ENCODE measurements at regions not wholly inside any gene's neighbourhood (a gene's known extent, or its start where the extent isn't known, plus 50 kb on each side); places are given as distances from the start of the nearest gene placed in this dataset.

DNA sequence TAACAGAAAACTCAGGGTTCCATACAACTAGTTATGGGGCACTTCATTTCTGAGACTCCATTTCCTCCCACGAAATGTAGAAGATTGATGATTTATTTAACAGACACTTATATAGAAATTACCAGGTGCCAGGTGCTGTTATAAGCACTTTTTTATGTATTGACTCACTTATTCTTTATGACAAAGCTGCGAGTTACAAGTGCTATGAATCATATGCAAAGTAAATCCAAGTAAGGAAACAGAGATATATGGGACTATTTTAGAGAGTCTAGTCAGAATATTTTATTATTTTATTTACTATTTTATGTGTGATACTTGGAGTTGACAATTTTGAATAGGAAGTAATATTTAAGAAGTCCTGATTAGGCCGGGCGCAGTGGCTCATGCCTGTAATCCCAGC lies 822.8 kb upstream of the C9orf72 start:
- TF ChIP-seq, protein P1, sequence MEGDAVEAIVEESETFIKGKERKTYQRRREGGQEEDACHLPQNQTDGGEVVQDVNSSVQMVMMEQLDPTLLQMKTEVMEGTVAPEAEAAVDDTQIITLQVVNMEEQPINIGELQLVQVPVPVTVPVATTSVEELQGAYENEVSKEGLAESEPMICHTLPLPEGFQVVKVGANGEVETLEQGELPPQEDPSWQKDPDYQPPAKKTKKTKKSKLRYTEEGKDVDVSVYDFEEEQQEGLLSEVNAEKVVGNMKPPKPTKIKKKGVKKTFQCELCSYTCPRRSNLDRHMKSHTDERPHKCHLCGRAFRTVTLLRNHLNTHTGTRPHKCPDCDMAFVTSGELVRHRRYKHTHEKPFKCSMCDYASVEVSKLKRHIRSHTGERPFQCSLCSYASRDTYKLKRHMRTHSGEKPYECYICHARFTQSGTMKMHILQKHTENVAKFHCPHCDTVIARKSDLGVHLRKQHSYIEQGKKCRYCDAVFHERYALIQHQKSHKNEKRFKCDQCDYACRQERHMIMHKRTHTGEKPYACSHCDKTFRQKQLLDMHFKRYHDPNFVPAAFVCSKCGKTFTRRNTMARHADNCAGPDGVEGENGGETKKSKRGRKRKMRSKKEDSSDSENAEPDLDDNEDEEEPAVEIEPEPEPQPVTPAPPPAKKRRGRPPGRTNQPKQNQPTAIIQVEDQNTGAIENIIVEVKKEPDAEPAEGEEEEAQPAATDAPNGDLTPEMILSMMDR (conservative IDR thresholded peaks at IDR 0.05) = no peak
- no peak for TF ChIP-seq ZFX (IDR thresholded peaks at IDR 0.05)

Measured in C4-2B (cell line).